HG02588 (cell line): ENCODE measurements at regions not wholly inside any gene's neighbourhood (a gene's known extent, or its start where the extent isn't known, plus 50 kb on each side); places are given as distances from the start of the nearest gene placed in this dataset.
"Not testable (repeated sequence)": the region's sequence is repeated elsewhere in the genome, so short reads cannot be mapped to it uniquely, and the experiment has no call there.

ENCODE experiments used
- ATAC-seq: cut with Tn5 transposase; IDR thresholded peaks from one replicate; pipeline ENCODE4 v1.9.1; 2021; ENCODE audit warnings: mild to moderate bottlenecking, moderate library complexity; ENCODE audit not compliant: unreplicated experiment

GRCh38 chrX:40852586-40852985 is 117.2 kb upstream of the MED14 start:
- ATAC-seq, result no peak

GRCh38 chrX:40853004-40853815 is 117.9 kb upstream of the MED14 start:
- ATAC-seq, result no peak

DNA sequence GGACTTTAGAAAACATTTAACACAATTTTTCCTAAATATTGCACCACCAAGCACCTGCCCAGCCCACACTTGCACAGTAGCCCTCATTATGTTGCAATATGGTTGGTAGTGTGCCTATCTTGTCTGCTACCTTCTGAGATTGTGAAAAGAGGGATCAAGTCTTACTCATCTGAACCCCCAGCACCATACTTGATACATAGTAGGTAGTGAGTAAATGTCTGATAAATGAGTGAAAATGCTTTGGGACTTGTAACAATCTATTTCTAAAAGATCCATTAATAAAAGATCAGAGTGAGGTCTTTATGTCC is 118.4 kb upstream of the MED14 start:
- no peak for ATAC-seq

DNA sequence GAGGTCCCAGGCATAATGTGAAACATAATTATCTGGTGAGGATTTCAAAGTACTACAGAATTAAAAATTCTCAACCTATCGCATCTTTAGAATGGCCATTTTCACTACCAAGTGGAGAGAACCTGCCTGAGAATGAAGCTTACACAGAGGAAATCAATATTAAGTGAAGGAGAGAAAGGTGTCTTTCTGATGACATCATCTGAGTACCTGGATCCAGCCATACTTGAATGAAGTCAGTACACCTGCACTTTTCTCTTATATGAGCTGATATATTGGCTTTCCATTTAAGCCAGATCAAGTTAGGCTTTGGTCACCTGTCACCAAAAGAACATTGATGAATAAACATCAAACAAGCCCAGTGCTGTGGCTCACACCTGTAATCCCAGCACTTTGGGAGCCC is 118.9 kb upstream of the MED14 start:
- no peak for ATAC-seq

DNA sequence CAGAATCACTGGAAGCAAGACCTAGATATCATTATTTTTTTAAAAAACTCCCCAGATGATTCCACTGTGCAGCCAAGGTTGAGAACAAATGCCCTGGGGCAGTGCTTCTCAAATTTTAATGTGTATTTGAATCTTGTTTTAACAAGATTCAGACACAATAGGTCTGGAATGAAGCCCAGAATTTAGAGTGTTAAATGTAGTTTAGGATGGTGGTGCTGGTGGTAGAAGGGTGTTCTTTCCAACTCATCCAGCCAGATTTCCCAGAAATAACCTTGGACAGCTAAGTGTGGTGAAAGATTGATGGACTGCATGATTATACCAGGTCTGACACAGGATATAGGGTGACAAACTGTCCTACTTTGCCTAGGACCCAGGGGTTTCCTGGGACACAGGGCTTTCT is 120.1 kb upstream of the MED14 start:
- no peak for ATAC-seq

- no peak for ATAC-seq
These were observed 120.7 kb upstream of the MED14 start for GRCh38 chrX:40855932-40856515.

DNA sequence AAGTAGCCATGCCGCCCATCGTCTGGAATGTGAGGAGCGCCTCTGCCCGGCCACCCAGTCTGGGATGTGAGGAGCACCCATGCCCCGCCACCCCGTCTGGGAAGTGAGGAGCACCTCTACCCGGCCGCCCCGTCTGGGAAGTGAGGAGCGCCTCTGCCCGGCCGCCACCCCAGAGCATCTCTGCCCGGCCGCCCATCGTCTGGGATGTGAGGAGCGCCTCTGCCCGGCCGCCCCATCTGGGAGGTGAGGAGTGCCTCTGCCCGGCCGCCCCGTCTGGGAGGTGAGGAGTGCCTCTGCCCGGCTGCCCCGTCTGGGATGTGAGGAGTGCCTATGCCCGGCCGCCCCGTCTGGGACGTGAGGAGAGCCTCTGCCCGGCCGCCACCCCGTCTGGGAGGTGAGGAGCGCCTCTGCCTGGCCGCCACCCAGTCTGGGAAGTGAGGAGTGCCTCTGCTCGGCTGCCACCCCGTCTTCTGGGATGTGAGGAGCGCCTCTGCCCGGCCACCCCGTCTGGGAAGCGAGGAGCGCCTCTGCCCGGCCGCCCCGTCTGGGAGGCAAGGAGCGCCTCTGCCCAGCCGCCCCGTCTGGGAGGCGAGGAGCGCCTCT is 126.7 kb upstream of the MED14 start:
- ATAC-seq, result not testable (repeated sequence)

GRCh38 chrX:40863260-40863659 is 127.9 kb upstream of the MED14 start:
- ATAC-seq, result not testable (repeated sequence)

DNA sequence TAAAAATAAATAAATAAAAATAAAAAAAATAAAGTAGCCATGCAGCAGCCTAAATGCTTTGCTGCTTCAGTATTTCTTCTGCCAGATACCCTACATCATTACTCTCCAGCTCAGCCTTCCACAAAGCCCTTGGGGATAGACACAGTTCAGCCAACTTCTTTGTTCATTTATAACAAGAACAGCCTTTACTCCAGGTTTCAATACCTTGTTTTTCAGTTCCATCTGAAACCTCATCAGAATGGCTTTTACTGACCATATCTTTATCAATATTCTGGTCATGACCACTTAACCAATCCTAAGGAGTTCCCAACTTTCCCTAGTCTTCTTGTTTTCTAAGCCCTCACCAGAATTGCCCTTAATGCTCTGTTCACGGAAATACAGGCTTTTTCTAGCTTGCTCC is 128.3 kb upstream of the MED14 start:
- ATAC-seq, result no peak

DNA sequence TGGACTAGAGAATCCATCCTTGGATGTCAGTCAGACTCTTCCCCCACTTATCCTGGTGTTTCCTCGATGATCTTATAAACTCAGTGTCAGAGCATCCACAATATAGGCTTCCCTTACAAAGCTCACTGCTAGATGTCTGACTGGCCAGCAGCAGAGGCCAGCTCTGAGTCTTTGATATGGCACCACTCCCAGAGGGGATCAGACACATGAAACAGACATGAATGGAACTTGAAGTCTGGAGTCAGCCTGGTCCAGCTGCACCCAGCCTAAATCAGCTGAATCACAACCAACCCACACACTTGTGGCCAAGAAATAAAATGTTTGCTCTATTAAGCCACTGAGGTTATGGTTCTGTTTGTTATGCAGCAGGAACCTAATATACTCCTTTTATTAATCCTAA is 129.6 kb upstream of the MED14 start:
- no peak for ATAC-seq

GRCh38 chrX:40866893-40867292 is 131.6 kb upstream of the MED14 start:
- ATAC-seq, result no peak

GRCh38 chrX:40867352-40867751 is 132.0 kb upstream of the MED14 start:
- no peak for ATAC-seq

DNA sequence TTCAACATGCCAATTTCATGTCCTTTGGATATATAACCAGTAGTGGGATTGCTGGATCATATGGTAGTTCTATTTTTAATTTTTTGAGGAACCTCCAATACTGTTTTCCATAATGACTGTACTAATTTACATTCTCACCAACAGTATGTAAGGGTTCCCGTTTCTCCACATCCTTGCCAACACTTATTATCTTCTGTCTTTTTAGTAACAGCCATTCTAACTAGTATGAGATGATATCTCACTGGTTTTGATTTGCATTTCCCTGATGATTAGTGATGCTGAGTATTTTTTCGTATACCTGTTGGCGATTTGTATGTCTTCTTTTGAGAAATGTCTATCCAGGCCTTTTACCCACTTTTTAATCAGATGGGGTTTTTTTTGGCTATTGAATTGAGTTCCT is 133.5 kb upstream of the MED14 start:
- no peak for ATAC-seq

GRCh38 chrX:40870982-40871381 is 135.6 kb upstream of the MED14 start:
- not testable (repeated sequence) for ATAC-seq

GRCh38 chrX:40871385-40872082 is 136.2 kb upstream of the MED14 start:
- peak; percentile 76 for ATAC-seq

DNA sequence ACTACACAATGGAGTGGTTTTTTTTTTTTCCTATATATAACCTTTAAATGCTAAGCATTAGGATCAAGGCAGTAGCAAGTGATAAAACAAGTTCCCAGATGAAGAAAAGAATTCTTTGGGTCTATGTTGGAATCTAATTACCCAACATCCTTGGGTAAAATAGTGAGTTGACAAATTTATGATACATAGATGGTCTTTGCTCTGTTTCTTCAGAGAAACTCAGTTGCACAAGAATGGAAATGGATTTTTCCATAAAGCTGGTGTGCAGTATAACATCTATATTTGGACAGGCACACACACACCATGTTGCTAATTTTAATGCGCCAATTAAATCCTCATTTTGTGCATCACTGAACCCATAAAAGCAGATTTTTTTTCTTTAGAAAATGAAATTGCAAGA is 137.0 kb upstream of the MED14 start:
- ATAC-seq, result no peak

- ATAC-seq, result no peak
These were observed 140.1 kb upstream of the MED14 start for GRCh38 chrX:40875476-40875875.

- ATAC-seq, result no peak
These were observed 142.5 kb upstream of the MED14 start for GRCh38 chrX:40877887-40878286.

GRCh38 chrX:40878766-40879165 is 143.4 kb upstream of the MED14 start:
- no peak for ATAC-seq

DNA sequence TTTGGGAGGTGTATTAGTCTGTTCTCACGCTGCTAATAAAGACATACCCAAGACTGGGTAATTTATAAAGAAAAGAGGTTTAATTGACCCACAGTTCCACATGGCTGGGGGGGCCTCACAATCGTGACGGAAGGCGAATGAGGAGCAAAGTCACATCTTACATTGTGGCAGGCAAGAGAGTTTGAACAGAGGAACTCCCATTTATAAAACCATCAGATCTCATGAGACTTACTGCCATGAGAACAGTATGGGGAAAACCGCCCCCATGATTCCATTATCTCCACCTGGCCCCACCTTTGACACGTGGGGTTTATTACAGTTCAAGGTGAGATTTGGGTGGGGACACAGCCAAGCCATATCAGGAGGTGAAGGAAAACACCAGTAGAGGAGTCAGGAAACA is 143.8 kb upstream of the MED14 start:
- not testable (repeated sequence) for ATAC-seq

- ATAC-seq, result no peak
These were observed 145.4 kb upstream of the MED14 start for GRCh38 chrX:40880712-40881111.
